ENCODE measurements at regions not wholly inside any gene's neighbourhood (a gene's known extent, or its start where the extent isn't known, plus 50 kb on each side); places are given as distances from the start of the nearest gene placed in this dataset.

DNA sequence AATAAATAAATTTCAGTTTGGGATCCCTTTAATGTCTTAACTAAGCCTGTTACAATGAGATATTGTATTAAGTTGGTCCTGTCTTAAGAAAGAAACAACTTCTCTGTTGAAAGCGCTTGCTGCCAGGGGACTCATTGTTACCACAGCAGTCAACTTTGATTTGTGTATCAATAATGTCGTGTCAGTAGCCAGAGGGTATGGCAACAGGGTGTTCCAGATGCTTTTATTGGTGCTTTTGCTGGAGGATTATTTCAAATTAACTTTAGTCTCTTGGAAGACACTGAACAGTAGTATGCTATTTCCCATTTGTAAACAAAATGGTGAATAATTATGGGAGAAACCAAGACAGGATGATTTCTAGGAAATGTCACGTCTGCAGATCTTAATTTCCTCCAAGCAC, 91.9 kb upstream of the TSHZ2 start:
- no peak for TF ChIP-seq POLR2A (IDR thresholded peaks at IDR 0.05; ENCODE audit: low read depth, low read length)
- TF ChIP-seq POLR2AphosphoS5 (IDR thresholded peaks at IDR 0.05; ENCODE audit: low read depth, low read length), result no peak

Measured in GM12892 (cell line).